Inflammatory macrophage treated with lipopolysaccharide for 4 hours (primary cell): ENCODE measurements at regions not wholly inside any gene's neighbourhood (a gene's known extent, or its start where the extent isn't known, plus 50 kb on each side); places are given as distances from the start of the nearest gene placed in this dataset.

Experiments
- DNase-seq: peaks from one replicate; pipeline ENCODE4 v3.0.0-alpha.2; 2020

DNA sequence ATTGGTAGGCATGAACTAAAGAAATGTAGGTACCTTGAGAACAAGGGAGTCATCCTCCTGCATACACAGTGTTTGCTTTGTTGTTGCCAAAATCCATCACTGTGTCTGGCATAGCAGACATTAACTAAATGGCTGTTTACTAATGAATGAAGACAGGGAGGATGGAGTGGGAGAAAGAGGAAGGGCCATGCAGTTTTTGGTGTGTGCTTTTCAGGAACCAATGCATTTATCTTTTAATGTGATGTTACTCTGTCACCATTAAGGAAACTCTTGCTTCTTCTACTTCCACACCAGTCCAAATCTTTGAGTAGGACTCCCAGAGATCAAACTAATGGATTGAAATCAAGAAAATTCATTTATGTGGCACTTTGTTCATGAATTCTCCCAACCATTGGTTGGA lies 55.6 kb upstream of the DUSP10 start:
- peak; percentile 67 for DNase-seq

DNA sequence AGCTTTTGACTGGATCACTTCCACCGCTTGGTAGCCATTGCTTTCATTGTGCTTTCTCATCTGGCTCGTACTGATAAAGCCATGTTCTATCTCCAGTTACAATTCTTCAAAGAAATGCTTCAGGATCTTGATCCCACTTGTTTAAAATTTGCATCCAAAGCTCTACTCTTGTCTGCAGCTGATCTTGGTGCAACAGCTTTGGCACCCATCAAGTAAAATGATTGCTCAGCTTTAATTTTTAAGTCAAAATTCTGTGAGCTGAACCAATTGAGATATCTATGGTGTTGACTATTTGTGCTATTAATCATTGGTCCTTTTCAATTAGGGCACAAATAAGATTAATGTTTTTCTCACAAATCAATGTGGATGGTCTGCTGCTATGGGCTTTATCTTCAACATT lies 54.8 kb upstream of the DUSP10 start:
- no peak for DNase-seq

DNA sequence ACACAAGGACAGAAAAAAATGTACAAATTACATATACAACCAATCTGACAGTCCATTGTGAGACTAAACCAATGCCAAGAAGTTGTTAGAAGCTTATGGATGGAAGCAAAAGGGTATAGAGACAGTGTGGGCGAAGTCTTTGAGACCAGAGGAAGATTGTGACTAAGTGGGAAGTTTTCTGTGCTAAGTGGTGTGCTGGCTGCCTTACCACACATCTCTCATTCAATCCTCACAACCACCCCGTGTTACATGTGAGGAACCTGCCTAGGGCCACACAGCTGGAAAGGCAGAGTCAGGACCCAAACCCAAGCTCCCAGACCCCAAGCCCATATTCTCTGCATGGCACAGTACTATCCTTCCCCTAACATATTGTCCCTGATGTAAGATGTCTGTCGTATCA lies 53.5 kb upstream of the DUSP10 start:
- peak; percentile 85 for DNase-seq

DNA sequence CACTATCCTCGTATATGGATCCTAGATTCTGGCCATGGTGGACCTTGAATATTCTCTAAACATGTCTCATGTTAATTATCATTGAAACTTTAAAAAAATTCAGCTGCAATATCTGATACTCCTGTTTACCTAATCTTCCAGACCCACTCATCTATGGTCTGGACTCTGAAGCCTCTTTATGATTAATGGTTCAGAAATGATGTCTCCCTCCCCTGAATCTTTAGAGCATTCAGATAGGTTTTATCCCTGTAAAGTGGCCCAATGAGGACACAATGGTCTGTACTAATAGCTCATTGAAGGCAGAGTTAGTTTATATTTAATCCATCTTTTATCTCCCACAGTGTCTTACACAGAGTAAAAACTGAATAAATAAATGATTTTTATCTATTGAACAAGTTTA lies 53.0 kb upstream of the DUSP10 start:
- no peak for DNase-seq

DNA sequence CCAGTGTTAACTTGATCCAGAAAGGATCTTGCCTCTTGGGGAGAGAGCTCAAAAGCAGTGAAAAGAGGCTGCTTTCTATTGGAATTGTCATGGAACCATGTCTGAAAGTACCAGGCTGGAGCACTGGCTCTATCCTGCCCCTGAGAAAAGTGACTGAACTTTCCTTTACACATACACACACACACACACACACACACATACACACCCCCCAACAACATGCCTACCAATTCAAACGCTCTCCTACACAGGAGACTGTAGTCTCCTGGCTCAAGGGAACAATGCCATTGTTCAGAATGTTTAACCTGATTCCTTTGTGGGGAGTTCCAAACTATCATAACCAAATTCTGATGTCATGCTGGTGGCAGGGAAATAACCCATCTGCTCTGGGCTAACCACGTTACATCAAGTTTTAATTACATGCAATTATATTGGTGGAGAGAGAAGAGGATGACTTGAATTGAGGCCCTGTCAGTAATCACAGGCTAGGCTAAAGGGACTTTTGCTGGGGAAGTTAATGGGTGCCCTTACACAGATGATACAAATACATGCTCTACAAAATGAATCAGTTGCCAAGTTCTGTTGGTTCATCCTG lies 52.3 kb upstream of the DUSP10 start:
- peak; percentile 93 for DNase-seq

DNA sequence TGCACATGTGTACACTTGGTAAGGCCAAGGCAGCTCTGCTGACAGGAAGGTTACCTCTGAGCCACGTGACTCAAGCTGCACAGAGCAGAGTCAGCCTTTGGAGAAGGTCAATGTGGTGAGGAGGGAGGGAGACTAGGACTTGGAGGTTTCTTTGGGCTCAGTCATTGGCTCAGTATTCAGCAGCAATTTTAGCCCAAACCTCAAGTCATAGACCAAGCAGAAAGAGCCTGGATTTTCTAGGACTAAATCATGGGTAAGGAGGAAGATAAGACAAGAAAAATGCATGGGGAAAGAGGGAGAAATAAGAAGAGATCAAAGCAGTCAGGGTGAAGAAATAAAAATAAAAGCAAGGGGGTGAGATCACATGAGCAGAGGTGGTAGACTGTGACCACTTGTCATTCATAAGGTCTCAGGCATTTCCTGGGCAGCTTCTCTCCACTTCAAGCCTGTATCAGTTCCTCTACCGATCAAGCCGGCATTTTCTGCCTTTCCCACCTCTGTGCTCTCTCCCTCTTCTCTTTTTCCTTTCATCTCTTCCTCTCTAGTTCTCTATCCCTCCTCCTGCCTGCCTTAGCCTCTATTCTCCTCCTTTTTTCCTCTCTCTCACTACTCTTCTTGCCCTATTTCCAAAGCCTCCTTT lies 51.7 kb upstream of the DUSP10 start:
- DNase-seq, result peak; percentile 55

DNA sequence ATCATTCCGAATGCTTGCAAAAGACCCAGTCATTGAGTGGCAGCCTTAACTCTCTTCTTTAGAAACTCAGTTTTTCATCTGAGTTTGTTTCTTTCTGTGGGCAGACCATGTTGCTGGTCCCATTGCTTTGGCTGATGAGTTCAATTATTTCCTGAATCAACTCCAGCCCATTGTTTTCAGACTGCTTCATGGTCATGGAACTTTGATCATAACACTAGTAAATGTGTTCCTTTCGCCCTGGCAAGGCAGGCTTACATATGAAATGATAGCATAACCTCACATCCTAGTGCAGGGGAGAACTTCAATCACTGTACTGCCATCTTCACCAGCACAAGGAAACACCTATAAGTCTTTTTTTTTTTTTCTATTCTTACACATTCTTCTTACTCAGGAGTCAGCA lies 50.0 kb upstream of the DUSP10 start:
- no peak for DNase-seq
